Esophagus squamous epithelium (tissue), 4 donors: ENCODE measurements at regions not wholly inside any gene's neighbourhood (a gene's known extent, or its start where the extent isn't known, plus 50 kb on each side); places are given as distances from the start of the nearest gene placed in this dataset.

Source experiments
- POLR2A ChIP-seq, 4 donors: fragments of 450-650 bp; IDR thresholded peaks; one replicate each; pipeline ENCODE4 v1.6.1; 2017; ENCODE audit warnings: antibody characterized with exemption in 4 of 4, mild to moderate bottlenecking in 4 of 4, moderate library complexity in 3 of 4
- TF ChIP-seq, protein P1 (sequence below), 6 experiments: fragments of 450-650 bp in 4 of 6; fragments of 200-600 bp in 2 of 6; sonication (generic) in 2 of 6; IDR thresholded peaks; one replicate each; pipeline ENCODE4 v1.5.1; 2016 to 2019; ENCODE audit warnings: antibody characterized with exemption in 6 of 6, mild to moderate bottlenecking in 4 of 6, moderate library complexity in 4 of 6

DNA sequence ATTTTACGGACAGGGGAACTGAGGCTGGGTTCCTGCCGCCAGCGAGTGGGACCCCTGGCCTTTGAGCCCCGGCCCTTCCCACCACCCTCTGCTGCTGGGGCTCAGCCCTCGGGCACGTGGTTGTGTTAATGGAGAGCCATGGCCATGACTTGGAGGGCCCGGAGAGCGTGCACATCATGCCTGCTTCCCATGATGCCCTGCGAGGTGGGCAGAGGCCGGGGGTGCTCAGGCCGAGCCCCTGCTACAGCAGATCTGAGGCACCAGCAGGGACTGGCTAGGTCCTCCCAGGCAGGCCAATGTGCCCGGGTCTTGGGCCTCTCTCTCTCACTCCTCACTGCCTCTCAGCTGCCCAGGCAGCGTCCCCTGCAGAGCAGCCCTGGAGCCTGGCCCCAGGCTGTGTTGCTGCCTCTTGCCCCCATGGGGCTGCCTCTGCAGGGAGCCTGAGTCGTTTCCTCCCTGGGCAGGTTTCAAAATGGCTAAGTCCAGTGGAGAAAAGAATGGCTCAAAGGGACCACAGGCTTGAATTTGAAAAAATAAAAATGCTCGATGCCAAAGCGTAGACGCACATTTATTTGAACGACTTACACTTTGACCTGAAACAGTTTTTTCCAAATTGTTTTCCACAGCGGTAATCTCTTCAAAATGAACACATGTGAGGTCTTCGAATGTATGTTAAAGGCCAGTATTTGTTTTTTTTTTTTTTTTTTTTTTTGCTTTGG lies 72.6 kb upstream of the CLDN5 start:
- TF ChIP-seq, protein P1, sequence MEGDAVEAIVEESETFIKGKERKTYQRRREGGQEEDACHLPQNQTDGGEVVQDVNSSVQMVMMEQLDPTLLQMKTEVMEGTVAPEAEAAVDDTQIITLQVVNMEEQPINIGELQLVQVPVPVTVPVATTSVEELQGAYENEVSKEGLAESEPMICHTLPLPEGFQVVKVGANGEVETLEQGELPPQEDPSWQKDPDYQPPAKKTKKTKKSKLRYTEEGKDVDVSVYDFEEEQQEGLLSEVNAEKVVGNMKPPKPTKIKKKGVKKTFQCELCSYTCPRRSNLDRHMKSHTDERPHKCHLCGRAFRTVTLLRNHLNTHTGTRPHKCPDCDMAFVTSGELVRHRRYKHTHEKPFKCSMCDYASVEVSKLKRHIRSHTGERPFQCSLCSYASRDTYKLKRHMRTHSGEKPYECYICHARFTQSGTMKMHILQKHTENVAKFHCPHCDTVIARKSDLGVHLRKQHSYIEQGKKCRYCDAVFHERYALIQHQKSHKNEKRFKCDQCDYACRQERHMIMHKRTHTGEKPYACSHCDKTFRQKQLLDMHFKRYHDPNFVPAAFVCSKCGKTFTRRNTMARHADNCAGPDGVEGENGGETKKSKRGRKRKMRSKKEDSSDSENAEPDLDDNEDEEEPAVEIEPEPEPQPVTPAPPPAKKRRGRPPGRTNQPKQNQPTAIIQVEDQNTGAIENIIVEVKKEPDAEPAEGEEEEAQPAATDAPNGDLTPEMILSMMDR (IDR thresholded peaks at IDR 0.05): no peak
- no peak for TF ChIP-seq POLR2A (IDR thresholded peaks at IDR 0.05)
